DND-41 (cell line): ENCODE measurements at regions not wholly inside any gene's neighbourhood (a gene's known extent, or its start where the extent isn't known, plus 50 kb on each side); places are given as distances from the start of the nearest gene placed in this dataset.

ENCODE experiments used
- ATAC-seq: fragments of 200-7000 bp; cut with Tn5 transposase; 3 replicates; pipeline ENCODE4 v1.9.1; 2021; ENCODE audit warnings: low read depth; ENCODE audit not compliant: insufficient read depth
- DNase-seq: peaks from one replicate; pipeline ENCODE4 v3.0.0-alpha.2; 2020
- H2AFZ ChIP-seq: 2 replicates; pipeline ENCODE4 v1.6.0; 2012; ENCODE audit warnings: low read depth, low read length
- H3K27ac ChIP-seq: 2 replicates; pipeline ENCODE4 v1.5.1; 2012; ENCODE audit warnings: low read length, inconsistent platforms
- H3K27me3 ChIP-seq: fragments of 200-600 bp; sonication (generic); 2 replicates; pipeline ENCODE4 v1.6.0; 2012; ENCODE audit warnings: low read length, mild to moderate bottlenecking, inconsistent platforms; ENCODE audit not compliant: insufficient read depth, poor library complexity
- H3K36me3 ChIP-seq: 2 replicates; pipeline ENCODE4 v1.5.1; 2012; ENCODE audit warnings: low read length, inconsistent platforms; ENCODE audit not compliant: insufficient read depth
- H3K4me1 ChIP-seq: 2 replicates; pipeline ENCODE4 v1.5.1; 2012; ENCODE audit warnings: mild to moderate bottlenecking, low read length; ENCODE audit not compliant: insufficient read depth
- H3K4me2 ChIP-seq: 2 replicates; pipeline ENCODE4 v1.6.0; 2012; ENCODE audit warnings: mild to moderate bottlenecking, moderate library complexity, low read length, inconsistent platforms; ENCODE audit not compliant: insufficient read depth
- H3K4me3 ChIP-seq, 2 experiments: fragments of 200-600 bp in 1 of 2; shearing (Covaris generic) in 1 of 2; 2 replicates each; pipeline ENCODE4 v1.5.1; 2012 to 2016; ENCODE audit warnings: inconsistent platforms in 2 of 2, low read length in 2 of 2, mild to moderate bottlenecking in 2 of 2, low read depth in 1 of 2, moderate library complexity in 1 of 2
- H3K79me2 ChIP-seq: 2 replicates; pipeline ENCODE4 v1.6.0; 2012; ENCODE audit warnings: low read length, inconsistent platforms; ENCODE audit not compliant: insufficient read depth
- H3K9ac ChIP-seq: 2 replicates; pipeline ENCODE4 v1.6.0; 2012; ENCODE audit warnings: low read depth, mild to moderate bottlenecking, inconsistent platforms, low read length, moderate library complexity
- H3K9me3 ChIP-seq: 2 replicates; pipeline ENCODE4 v1.5.1; 2012; ENCODE audit warnings: low read length, moderate library complexity, mild to moderate bottlenecking, inconsistent platforms; ENCODE audit not compliant: insufficient read depth, severe bottlenecking
- H4K20me1 ChIP-seq: 2 replicates; pipeline ENCODE4 v1.6.0; 2012; ENCODE audit warnings: low read length; ENCODE audit not compliant: insufficient read depth
- EZH2 ChIP-seq: IDR thresholded peaks from 3 replicates; pipeline ENCODE4 v1.6.1; 2012; ENCODE audit warnings: borderline replicate concordance, low read depth, mild to moderate bottlenecking, moderate library complexity, low read length, inconsistent platforms; ENCODE audit not compliant: severe bottlenecking
- TF ChIP-seq, protein P1 (sequence below): IDR thresholded peaks from 2 replicates; pipeline ENCODE4 v1.5.1; 2012; ENCODE audit warnings: borderline replicate concordance, low read length, moderate library complexity, mild to moderate bottlenecking; ENCODE audit not compliant: poor library complexity, severe bottlenecking; ENCODE audit errors: extremely low read depth

DNA sequence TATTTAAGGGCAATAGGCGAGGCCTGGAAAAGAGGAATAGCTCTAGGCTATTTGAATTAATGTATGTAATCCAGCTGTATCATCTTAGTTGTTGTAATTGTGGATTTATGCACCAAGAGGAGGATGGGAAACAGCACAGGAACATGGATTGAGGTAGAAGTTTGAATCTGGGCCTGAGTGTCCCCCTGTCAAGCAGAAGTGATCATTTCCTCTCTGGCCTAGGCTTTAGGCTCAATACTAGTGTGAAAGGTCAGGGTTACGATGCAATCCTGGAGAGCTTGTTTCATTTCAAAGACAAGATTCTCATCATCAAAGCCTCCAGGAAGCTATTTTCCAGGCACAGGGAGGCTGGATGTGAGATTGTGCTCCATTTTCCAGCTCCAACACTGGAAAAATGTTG, 77.9 kb upstream of the HSD17B12 start:
- H2AFZ ChIP-seq = no peak overlapping the region
- no peak overlapping the region for H3K4me3 ChIP-seq
- no peak overlapping the region for H3K27ac ChIP-seq
- no peak overlapping the region for H3K9ac ChIP-seq
- no peaks in the 10 kb centered on the region for H3K79me2 ChIP-seq
- H3K36me3 ChIP-seq = no peaks in the 10 kb centered on the region
- no peaks in the 10 kb centered on the region for H3K27me3 ChIP-seq
- no peak for DNase-seq
- no peaks in the 10 kb centered on the region for H3K4me1 ChIP-seq
- TF ChIP-seq, protein P1, sequence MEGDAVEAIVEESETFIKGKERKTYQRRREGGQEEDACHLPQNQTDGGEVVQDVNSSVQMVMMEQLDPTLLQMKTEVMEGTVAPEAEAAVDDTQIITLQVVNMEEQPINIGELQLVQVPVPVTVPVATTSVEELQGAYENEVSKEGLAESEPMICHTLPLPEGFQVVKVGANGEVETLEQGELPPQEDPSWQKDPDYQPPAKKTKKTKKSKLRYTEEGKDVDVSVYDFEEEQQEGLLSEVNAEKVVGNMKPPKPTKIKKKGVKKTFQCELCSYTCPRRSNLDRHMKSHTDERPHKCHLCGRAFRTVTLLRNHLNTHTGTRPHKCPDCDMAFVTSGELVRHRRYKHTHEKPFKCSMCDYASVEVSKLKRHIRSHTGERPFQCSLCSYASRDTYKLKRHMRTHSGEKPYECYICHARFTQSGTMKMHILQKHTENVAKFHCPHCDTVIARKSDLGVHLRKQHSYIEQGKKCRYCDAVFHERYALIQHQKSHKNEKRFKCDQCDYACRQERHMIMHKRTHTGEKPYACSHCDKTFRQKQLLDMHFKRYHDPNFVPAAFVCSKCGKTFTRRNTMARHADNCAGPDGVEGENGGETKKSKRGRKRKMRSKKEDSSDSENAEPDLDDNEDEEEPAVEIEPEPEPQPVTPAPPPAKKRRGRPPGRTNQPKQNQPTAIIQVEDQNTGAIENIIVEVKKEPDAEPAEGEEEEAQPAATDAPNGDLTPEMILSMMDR = no peak
- no peak for TF ChIP-seq EZH2
- no peaks in the 10 kb centered on the region for H4K20me1 ChIP-seq
- no peak for ATAC-seq
- no peak overlapping the region for H3K4me2 ChIP-seq
- no peaks in the 10 kb centered on the region for H3K9me3 ChIP-seq

DNA sequence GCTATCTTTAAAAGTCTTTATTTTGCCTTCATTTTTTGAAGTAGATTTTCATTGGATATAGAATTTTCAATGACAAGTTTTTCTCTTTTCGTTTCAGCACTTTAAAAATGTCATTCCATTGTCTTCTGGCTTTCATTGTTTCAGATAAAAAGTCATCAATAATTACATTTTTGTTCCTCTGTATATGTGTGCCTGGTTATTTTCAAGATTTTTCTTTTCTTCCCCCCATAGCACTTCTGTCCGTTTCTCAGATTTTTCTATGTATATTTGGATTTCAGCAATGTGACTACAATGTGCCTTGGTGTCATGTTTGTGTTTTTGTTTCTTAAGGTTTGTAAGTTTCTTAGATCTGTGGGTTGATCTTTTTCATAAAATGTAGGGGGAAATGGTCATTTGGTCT, 66.3 kb upstream of the HSD17B12 start:
- H3K79me2 ChIP-seq = no peaks in the 10 kb centered on the region
- ATAC-seq (no peak), DNase-seq (no peak)
- H3K4me3 ChIP-seq = no peak overlapping the region
- no peaks in the 10 kb centered on the region for H3K4me1 ChIP-seq
- no peaks in the 10 kb centered on the region for H3K36me3 ChIP-seq
- H3K9me3 ChIP-seq = peaks cover 7% of the 10 kb centered on the region
- no peaks in the 10 kb centered on the region for H4K20me1 ChIP-seq
- H3K27ac ChIP-seq = no peak overlapping the region
- TF ChIP-seq, protein P1 = no peak
- TF ChIP-seq EZH2 = no peak
- no peak overlapping the region for H3K9ac ChIP-seq
- no peak overlapping the region for H2AFZ ChIP-seq
- H3K4me2 ChIP-seq = no peak overlapping the region
- H3K27me3 ChIP-seq = no peaks in the 10 kb centered on the region

DNA sequence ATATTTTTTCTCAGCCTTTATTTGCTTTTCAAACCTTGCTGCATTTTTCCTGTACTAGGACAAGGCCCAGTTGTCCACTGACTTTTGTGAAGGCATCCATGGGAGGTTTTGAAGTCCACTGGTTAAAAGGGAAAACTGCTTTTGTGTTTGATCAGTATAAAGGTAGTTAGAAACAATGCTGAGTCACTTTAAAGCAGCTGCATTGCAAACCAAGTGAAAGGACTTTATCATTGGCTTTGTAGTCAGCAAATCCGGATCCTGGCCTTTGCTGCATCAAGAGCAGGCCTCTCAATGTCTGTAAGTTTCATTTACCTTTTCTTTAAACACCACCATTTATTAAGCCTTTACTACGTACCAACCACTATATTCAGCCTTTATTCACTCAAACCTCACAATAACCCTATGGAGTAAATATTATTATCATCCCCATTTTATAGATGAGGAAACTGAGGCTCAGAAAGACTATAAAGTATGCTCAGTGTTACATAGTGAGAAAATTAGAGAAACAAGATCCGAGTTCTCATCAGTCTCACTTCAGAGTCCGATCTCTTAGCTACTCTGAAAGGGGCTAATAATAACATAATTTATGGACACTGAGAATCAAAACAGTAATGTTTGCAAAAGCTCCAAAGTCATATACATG, 60.6 kb upstream of the HSD17B12 start:
- H3K4me1 ChIP-seq = no peaks in the 10 kb centered on the region
- H3K79me2 ChIP-seq = no peaks in the 10 kb centered on the region
- no peak overlapping the region for H3K9ac ChIP-seq
- H4K20me1 ChIP-seq = no peaks in the 10 kb centered on the region
- no peak overlapping the region for H2AFZ ChIP-seq
- no peak for TF ChIP-seq EZH2
- TF ChIP-seq, protein P1 = no peak
- H3K27me3 ChIP-seq = no peaks in the 10 kb centered on the region
- H3K4me3 ChIP-seq = no peak overlapping the region
- H3K9me3 ChIP-seq = peaks cover 2% of the 10 kb centered on the region
- H3K4me2 ChIP-seq = no peak overlapping the region
- H3K27ac ChIP-seq = no peak overlapping the region
- no peaks in the 10 kb centered on the region for H3K36me3 ChIP-seq
- no peak for DNase-seq
- ATAC-seq = no peak
